Uterus (tissue), 3 donors: ENCODE measurements at regions not wholly inside any gene's neighbourhood (a gene's known extent, or its start where the extent isn't known, plus 50 kb on each side); places are given as distances from the start of the nearest gene placed in this dataset.

ENCODE experiments used
- DNase-seq, 2 donors: peaks; one replicate each; pipeline ENCODE4 v3.0.0-alpha.2; 2019 to 2020
- H3K27ac ChIP-seq, 2 donors: fragments of 200-600 bp; sonication (generic); 1 replicate in 1 of 2; 2 replicates in 1 of 2; pipeline ENCODE4 v1.5.1; 2016 to 2018
- H3K27me3 ChIP-seq, 2 donors: fragments of 200-600 bp; sonication (generic); one replicate each; pipeline ENCODE4 v1.5.1; 2018 to 2019; ENCODE audit warnings: control low read depth in 1 of 2
- H3K36me3 ChIP-seq, 2 donors: fragments of 200-600 bp; sonication (generic); one replicate each; pipeline ENCODE4 v1.5.1; 2019; ENCODE audit warnings: control low read depth in 1 of 2
- H3K4me1 ChIP-seq, 2 donors: fragments of 200-600 bp; sonication (generic); one replicate each; pipeline ENCODE4 v1.5.1; 2018 to 2019; ENCODE audit warnings: control low read depth in 1 of 2
- H3K4me3 ChIP-seq, 2 donors: fragments of 200-600 bp; sonication (generic); 1 replicate in 1 of 2; 2 replicates in 1 of 2; pipeline ENCODE4 v1.5.1; 2018 to 2019; ENCODE audit warnings: mild to moderate bottlenecking in 1 of 2
- H3K9me3 ChIP-seq, 2 donors: fragments of 200-600 bp; sonication (generic); one replicate each; pipeline ENCODE4 v1.5.1; 2019; ENCODE audit warnings: control low read depth in 1 of 2
- POLR2A ChIP-seq, 2 donors: fragments of 450-650 bp; IDR thresholded peaks; one replicate each; pipeline ENCODE4 v1.6.1; 2016; ENCODE audit warnings: antibody characterized with exemption in 2 of 2, mild to moderate bottlenecking in 1 of 2, moderate library complexity in 1 of 2
- intact Hi-C: fragments of 100-400 bp; cut with DNase I; formaldehyde crosslinking; loops from one replicate; pipeline ENCODE4 v1.15.1; 2023; ENCODE audit warnings: low total_unique reads
- TF ChIP-seq, protein P1 (sequence below), 4 experiments: fragments of 200-600 bp in 2 of 4; fragments of 450-650 bp in 2 of 4; sonication (generic) in 2 of 4; IDR thresholded peaks; one replicate each; pipeline ENCODE4 v1.5.1; 2016 to 2019; ENCODE audit warnings: antibody characterized with exemption in 4 of 4, mild to moderate bottlenecking in 2 of 4, moderate library complexity in 1 of 4
- donor health status: DM: yes; HTN: yes; CAD: no.

DNA sequence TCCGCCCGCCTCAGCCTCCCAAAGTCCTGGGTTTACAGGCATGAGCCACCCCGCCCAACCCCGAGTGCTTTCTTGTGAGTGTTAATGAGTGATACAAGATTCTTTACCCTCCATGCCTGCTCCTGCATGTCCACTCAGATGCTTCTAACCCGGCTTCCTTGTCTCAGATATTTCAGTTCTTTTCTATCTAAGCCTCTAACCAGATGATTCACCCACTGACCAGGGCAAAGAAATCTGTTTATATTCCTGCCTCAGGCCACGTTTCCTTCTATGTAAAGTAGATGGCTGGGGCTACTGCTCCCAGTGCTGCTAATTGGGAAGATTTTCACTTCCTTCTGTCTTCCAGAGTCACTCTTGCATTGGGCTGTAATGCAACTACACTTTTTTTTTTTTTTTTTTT, 395.1 kb upstream of the ANKRD30A start:
- Histone ChIP-seq H3K9me3 (no peaks in the 10 kb centered on the region), H3K27ac (no peak overlapping the region), H3K36me3 (no peaks in the 10 kb centered on the region), H3K4me3 (no peak overlapping the region), H3K27me3 (no peaks in the 10 kb centered on the region), H3K4me1 (no peaks in the 10 kb centered on the region)
- TF ChIP-seq, protein P1, sequence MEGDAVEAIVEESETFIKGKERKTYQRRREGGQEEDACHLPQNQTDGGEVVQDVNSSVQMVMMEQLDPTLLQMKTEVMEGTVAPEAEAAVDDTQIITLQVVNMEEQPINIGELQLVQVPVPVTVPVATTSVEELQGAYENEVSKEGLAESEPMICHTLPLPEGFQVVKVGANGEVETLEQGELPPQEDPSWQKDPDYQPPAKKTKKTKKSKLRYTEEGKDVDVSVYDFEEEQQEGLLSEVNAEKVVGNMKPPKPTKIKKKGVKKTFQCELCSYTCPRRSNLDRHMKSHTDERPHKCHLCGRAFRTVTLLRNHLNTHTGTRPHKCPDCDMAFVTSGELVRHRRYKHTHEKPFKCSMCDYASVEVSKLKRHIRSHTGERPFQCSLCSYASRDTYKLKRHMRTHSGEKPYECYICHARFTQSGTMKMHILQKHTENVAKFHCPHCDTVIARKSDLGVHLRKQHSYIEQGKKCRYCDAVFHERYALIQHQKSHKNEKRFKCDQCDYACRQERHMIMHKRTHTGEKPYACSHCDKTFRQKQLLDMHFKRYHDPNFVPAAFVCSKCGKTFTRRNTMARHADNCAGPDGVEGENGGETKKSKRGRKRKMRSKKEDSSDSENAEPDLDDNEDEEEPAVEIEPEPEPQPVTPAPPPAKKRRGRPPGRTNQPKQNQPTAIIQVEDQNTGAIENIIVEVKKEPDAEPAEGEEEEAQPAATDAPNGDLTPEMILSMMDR (IDR thresholded peaks at IDR 0.05) = no peak
- no peak for TF ChIP-seq POLR2A (IDR thresholded peaks at IDR 0.05)
- intact Hi-C loops = no loop called here
- DNase-seq = no peak

DNA sequence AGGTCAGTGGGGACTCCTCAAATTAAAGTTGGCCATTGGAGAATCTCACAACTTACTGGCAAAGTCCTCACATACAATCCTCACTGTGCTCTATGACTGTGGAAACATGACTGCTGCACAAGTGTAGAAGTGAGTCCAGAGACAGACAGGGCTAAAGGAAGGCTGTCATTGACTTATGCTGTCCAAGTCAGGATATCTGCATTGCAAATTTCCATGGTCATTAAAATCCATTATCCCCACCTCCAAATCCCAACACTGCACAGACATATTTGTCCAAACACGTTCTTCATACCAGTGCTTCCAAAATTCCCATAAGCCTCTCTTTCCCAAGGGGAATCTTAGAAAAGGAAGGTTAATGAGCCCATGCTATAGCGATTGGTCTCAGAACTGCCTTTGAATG, 396.8 kb upstream of the ANKRD30A start:
- intact Hi-C loops = no loop called here
- TF ChIP-seq, protein P1 (IDR thresholded peaks at IDR 0.05) = no peak
- no peak for TF ChIP-seq POLR2A (IDR thresholded peaks at IDR 0.05)
- Histone ChIP-seq H3K36me3 (no peaks in the 10 kb centered on the region), H3K27me3 (no peaks in the 10 kb centered on the region), H3K27ac (no peak overlapping the region), H3K4me3 (no peak overlapping the region), H3K4me1 (no peaks in the 10 kb centered on the region), H3K9me3 (no peaks in the 10 kb centered on the region)
- DNase-seq = no peak

DNA sequence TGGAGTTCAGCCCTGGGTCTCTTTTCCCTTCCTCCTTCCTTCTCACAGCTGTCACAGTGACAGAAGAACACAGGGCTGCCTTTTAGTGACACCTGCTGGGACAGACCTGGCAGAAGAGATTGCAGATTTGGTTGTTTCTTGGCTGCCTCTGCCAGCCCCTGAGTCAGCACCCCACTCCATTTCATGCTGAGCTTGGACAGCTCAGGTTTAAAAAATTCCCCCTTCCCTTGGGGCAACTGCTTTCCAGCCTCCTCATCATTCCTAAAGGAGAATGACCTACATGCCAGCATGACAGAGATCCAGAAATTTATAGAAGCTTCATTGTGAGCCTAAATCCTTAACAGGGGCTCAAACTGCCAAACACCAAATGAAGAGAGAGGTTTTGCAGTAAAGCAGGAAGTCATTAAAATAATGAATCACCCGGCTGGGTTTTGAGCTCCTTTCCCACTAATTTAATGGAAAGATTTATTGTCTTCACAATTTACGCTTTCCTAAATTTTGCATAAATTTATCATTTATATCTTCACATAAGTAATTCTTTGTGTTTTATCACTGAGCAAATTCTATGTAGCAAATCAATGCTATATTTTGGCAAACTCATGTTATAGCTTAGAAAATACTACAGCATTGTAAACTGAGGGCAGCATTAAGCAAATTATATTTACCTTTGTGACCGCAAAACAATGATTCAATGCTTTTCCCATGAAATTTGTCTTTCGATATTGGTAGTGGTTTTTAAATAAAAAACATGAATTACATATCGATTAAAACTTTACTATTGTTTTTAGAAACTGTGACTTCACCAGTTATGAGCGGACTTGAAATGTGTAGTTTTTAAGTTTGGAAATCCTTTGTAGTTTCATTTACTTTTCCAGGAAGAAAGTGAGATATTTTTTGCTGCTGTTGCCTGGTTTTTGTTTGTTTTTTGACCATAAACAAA, 399.5 kb upstream of the ANKRD30A start:
- TF ChIP-seq, protein P1 (IDR thresholded peaks at IDR 0.05) = no peak
- no peak for TF ChIP-seq POLR2A (IDR thresholded peaks at IDR 0.05)
- Histone ChIP-seq H3K27me3 (no peaks in the 10 kb centered on the region), H3K4me3 (no peak overlapping the region), H3K9me3 (no peaks in the 10 kb centered on the region), H3K36me3 (no peaks in the 10 kb centered on the region), H3K4me1 (no peaks in the 10 kb centered on the region), H3K27ac (no peak overlapping the region)
- intact Hi-C loops = no loop called here
- DNase-seq = no peak

DNA sequence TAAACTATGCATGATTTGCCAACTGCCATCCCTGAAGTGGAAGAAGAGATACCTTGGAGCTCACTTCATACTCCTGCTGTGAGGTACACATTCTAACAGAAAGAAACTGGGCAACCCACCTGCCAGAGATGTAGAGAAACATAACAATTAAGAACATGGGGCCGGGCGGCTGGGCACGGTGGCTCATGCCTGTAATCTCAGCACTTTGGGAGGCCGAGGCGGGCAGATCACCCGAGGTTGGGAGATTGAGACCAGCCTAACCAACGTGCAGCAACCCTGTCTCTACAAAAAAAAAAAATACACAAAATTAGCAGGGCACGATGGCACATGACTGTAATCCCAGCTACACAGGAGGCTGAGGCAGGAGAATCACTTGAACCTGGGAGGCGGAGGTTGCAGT, 402.6 kb upstream of the ANKRD30A start:
- Histone ChIP-seq H3K27ac (no peak overlapping the region), H3K27me3 (no peaks in the 10 kb centered on the region), H3K36me3 (no peaks in the 10 kb centered on the region), H3K4me3 (no peak overlapping the region), H3K9me3 (no peaks in the 10 kb centered on the region), H3K4me1 (no peaks in the 10 kb centered on the region)
- no peak for DNase-seq
- intact Hi-C loops = no loop called here
- no peak for TF ChIP-seq POLR2A (IDR thresholded peaks at IDR 0.05)
- TF ChIP-seq, protein P1 (IDR thresholded peaks at IDR 0.05) = no peak

DNA sequence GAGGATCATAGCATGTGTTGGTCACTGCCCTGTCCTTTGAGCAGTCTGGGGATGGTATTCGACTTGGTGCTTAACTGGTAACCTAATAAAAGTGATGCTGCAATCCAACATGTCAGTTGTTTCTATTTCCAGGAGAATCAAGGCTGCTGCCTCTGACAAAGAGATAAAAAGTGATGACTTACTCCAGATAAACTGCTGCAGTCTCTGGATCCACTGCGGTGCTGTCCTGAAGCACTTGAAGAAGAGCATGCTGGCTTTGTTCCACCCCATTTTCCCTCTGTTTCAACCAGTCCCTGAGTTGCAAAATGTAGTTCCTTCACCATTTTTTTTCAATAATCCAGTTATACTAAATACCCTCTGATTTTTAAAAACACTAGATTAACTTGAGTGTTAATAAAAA, 403.5 kb upstream of the ANKRD30A start:
- Histone ChIP-seq H3K9me3 (no peaks in the 10 kb centered on the region), H3K27me3 (no peaks in the 10 kb centered on the region), H3K36me3 (no peaks in the 10 kb centered on the region), H3K4me3 (no peak overlapping the region), H3K27ac (no peak overlapping the region), H3K4me1 (no peaks in the 10 kb centered on the region)
- TF ChIP-seq, protein P1 (IDR thresholded peaks at IDR 0.05) = no peak
- no peak for TF ChIP-seq POLR2A (IDR thresholded peaks at IDR 0.05)
- intact Hi-C loops = no loop called here
- DNase-seq = no peak
